SU-DHL-6 (cell line): ENCODE measurements at regions not wholly inside any gene's neighbourhood (a gene's known extent, or its start where the extent isn't known, plus 50 kb on each side); places are given as distances from the start of the nearest gene placed in this dataset.

Experiments
- H2AFZ ChIP-seq: fragments of 200-600 bp; sonication (generic); 2 replicates; pipeline ENCODE4 v1.6.1; 2014; ENCODE audit warnings: low read depth, mild to moderate bottlenecking, moderate library complexity, mixed read lengths, antibody characterized with exemption, low read length; ENCODE audit not compliant: severe bottlenecking
- H3F3A ChIP-seq: fragments of 200-600 bp; shearing (Covaris generic); 2 replicates; pipeline ENCODE4 v1.6.0; 2016; ENCODE audit warnings: antibody characterized with exemption, mild to moderate bottlenecking; ENCODE audit not compliant: insufficient read depth
- H3K27ac ChIP-seq: fragments of 200-600 bp; sonication (generic); 2 replicates; pipeline ENCODE4 v1.5.1; 2016; ENCODE audit warnings: low read depth, mild to moderate bottlenecking, low read length, moderate library complexity, mixed read lengths
- H3K27me3 ChIP-seq: fragments of 200-600 bp; sonication (generic), shearing (Covaris generic); 2 replicates; pipeline ENCODE4 v1.6.0; 2014; ENCODE audit warnings: mild to moderate bottlenecking, low read length
- H3K36me3 ChIP-seq: fragments of 200-600 bp; sonication (generic); 2 replicates; pipeline ENCODE4 v1.6.1; 2014; ENCODE audit warnings: mild to moderate bottlenecking, low read length, mixed read lengths
- H3K4me2 ChIP-seq: fragments of 300-600, 200-600 bp; shearing (Covaris generic), sonication (generic); 2 replicates; pipeline ENCODE4 v1.6.0; 2014; ENCODE audit warnings: low read length, low read depth, mild to moderate bottlenecking; ENCODE audit not compliant: poor library complexity, severe bottlenecking
- H3K4me3 ChIP-seq: fragments of 200-600 bp; sonication (generic); 2 replicates; pipeline ENCODE4 v1.5.1; 2014; ENCODE audit warnings: antibody characterized with exemption, low read length, mild to moderate bottlenecking, mixed read lengths; ENCODE audit not compliant: insufficient read depth, poor library complexity, severe bottlenecking
- H3K79me2 ChIP-seq: fragments of 200-600 bp; sonication (generic); 2 replicates; pipeline ENCODE4 v1.6.1; 2014; ENCODE audit warnings: mild to moderate bottlenecking, low read length, moderate library complexity; ENCODE audit not compliant: insufficient read depth
- H3K9ac ChIP-seq: fragments of 200-600 bp; sonication (generic); 2 replicates; pipeline ENCODE4 v1.7.0; 2014; ENCODE audit warnings: mild to moderate bottlenecking, low read length
- H3K9me2 ChIP-seq: fragments of 200-600 bp; sonication (generic); replicated peaks from 2 replicates; pipeline ENCODE4 v1.6.1; 2014; ENCODE audit warnings: low read length; ENCODE audit not compliant: insufficient read depth
- H3K9me3 ChIP-seq: fragments of 200-600 bp; sonication (generic); 2 replicates; pipeline ENCODE4 v1.6.1; 2014; ENCODE audit warnings: low read length, mixed read lengths; ENCODE audit not compliant: insufficient read depth
- H4K20me1 ChIP-seq: fragments of 200-600 bp; sonication (generic); 2 replicates; pipeline ENCODE4 v1.6.1; 2014; ENCODE audit warnings: low read depth, mild to moderate bottlenecking, antibody characterized with exemption, low read length, moderate library complexity, mixed read lengths
- CTCF ChIP-seq: fragments of 200-600 bp; sonication (generic); IDR thresholded peaks from one replicate; pipeline ENCODE4 v1.5.1; 2017; ENCODE audit warnings: antibody characterized with exemption, mild to moderate bottlenecking, low read length, moderate library complexity; ENCODE audit not compliant: insufficient read depth, poor library complexity, severe bottlenecking
- EZH2phosphoT487 ChIP-seq: fragments of 200-600 bp; sonication (generic), shearing (Covaris generic); conservative IDR thresholded peaks from 2 replicates; pipeline ENCODE4 v1.6.1; 2018; ENCODE audit warnings: mild to moderate bottlenecking, antibody characterized with exemption, low read length, moderate library complexity, mixed read lengths

DNA sequence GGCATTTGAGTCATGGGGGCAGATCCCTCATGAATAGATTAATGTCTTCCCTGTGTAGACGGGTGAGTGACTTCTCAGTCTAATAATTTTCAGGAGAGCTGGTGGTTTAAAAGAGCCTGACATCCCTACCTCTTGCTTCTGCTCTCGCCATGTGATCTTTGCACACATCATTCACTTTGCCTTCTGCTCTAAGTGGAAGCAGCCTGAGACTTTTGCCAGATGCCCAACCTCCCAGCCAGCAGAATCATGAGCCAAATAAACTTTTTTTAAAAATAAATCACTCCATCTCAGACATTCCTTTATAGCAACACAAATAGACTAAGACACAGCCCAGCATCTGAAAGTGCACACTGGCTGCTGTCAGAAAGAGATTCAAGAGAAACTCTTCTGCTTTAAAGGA is 155.2 kb downstream of the ZNF365 start:
- H3K9me3 ChIP-seq = peaks cover 8% of the 10 kb centered on the region; the same call in 1 of the 2 replicates
- H3K36me3 ChIP-seq = no peaks in the 10 kb centered on the region
- H3K27ac ChIP-seq = peak overlapping the region; percentile 69; the same call in 1 of the 2 replicates
- no peak overlapping the region for H3K4me3 ChIP-seq
- H2AFZ ChIP-seq = no peak overlapping the region
- no peaks in the 10 kb centered on the region for H4K20me1 ChIP-seq
- TF ChIP-seq CTCF = no peak
- TF ChIP-seq EZH2phosphoT487 = no peak
- H3K9me2 ChIP-seq = no peaks in the 10 kb centered on the region
- H3F3A ChIP-seq = no peaks in the 10 kb centered on the region
- no peaks in the 10 kb centered on the region for H3K79me2 ChIP-seq
- H3K4me2 ChIP-seq = no peak overlapping the region
- H3K9ac ChIP-seq = no peak overlapping the region
- no peaks in the 10 kb centered on the region for H3K27me3 ChIP-seq

GRCh38 chr10:62534031-62534430 is 159.9 kb downstream of the ZNF365 start:
- Histone ChIP-seq H3K79me2 (no peaks in the 10 kb centered on the region), H3K27ac (no peak overlapping the region), H3K27me3 (no peaks in the 10 kb centered on the region), H4K20me1 (no peaks in the 10 kb centered on the region), H3K4me2 (no peak overlapping the region), H2AFZ (no peak overlapping the region), H3F3A (no peaks in the 10 kb centered on the region), H3K9me3 (no peaks in the 10 kb centered on the region), H3K9ac (no peak overlapping the region), H3K36me3 (no peaks in the 10 kb centered on the region), H3K4me3 (no peak overlapping the region), H3K9me2 (no peaks in the 10 kb centered on the region)
- TF ChIP-seq CTCF = no peak
- no peak for TF ChIP-seq EZH2phosphoT487

DNA sequence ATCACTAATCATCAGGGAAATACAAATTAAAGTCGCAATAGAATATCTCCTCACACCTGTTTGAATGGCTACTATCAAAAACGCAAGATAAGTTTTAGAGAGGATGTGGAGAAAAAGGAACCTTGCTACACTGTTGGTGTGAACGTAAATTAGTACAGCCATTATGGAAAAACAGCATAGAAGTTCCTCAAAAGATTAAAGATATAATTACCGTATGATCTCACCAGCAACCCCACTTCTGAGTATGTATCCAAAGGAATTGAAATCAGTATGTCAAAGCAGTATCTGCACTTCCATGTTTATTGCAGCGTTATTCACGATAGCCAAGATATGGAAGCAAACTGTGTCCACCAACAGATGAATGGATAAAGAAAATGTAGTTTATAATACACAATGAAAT is 164.4 kb downstream of the ZNF365 start:
- H2AFZ ChIP-seq = no peak overlapping the region
- no peaks in the 10 kb centered on the region for H3K9me2 ChIP-seq
- H4K20me1 ChIP-seq = no peaks in the 10 kb centered on the region
- H3K79me2 ChIP-seq = no peaks in the 10 kb centered on the region
- no peak for TF ChIP-seq EZH2phosphoT487
- no peaks in the 10 kb centered on the region for H3F3A ChIP-seq
- H3K27ac ChIP-seq = no peak overlapping the region
- H3K27me3 ChIP-seq = no peaks in the 10 kb centered on the region
- H3K4me3 ChIP-seq = no peak overlapping the region
- no peaks in the 10 kb centered on the region for H3K9me3 ChIP-seq
- no peak overlapping the region for H3K4me2 ChIP-seq
- no peaks in the 10 kb centered on the region for H3K36me3 ChIP-seq
- no peak overlapping the region for H3K9ac ChIP-seq

- no peaks in the 10 kb centered on the region for H3F3A ChIP-seq
- no peak overlapping the region for H3K4me2 ChIP-seq
- no peaks in the 10 kb centered on the region for H4K20me1 ChIP-seq
- no peaks in the 10 kb centered on the region for H3K9me2 ChIP-seq
- no peak overlapping the region for H3K4me3 ChIP-seq
- H3K9me3 ChIP-seq = no peaks in the 10 kb centered on the region
- no peak overlapping the region for H2AFZ ChIP-seq
- TF ChIP-seq EZH2phosphoT487 (no peak), CTCF (no peak)
- no peak overlapping the region for H3K9ac ChIP-seq
- no peaks in the 10 kb centered on the region for H3K27me3 ChIP-seq
- no peaks in the 10 kb centered on the region for H3K79me2 ChIP-seq
- H3K27ac ChIP-seq = no peak overlapping the region
- H3K36me3 ChIP-seq = no peaks in the 10 kb centered on the region
Measured at GRCh38 chr10:62540389-62540788, 166.2 kb downstream of the ZNF365 start.
